HG03432 (cell line): ENCODE measurements at regions not wholly inside any gene's neighbourhood (a gene's known extent, or its start where the extent isn't known, plus 50 kb on each side); places are given as distances from the start of the nearest gene placed in this dataset.

Experiments
- ATAC-seq: cut with Tn5 transposase; IDR thresholded peaks from one replicate; pipeline ENCODE4 v1.9.1; 2021; ENCODE audit warnings: mild to moderate bottlenecking, moderate library complexity; ENCODE audit not compliant: unreplicated experiment

DNA sequence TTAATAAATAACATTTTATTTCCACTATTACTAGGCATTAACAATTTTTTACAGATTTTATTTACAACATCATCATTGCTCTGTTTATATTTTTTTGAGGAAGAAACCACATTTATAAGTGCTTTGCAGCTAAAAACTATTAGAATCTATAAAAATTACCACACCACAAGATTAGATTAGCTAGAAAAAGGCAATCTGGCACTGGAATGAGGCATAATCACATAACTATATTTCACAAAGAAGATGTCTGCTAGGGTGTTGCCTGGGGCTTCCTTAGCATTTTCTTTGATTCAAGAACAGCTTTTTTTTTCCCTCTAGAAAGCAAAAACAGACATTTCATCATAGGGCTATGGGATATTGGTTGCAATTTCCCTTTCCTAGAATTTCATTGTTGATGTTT is 2169.2 kb downstream of the MRPL39 start:
- ATAC-seq: no peak

DNA sequence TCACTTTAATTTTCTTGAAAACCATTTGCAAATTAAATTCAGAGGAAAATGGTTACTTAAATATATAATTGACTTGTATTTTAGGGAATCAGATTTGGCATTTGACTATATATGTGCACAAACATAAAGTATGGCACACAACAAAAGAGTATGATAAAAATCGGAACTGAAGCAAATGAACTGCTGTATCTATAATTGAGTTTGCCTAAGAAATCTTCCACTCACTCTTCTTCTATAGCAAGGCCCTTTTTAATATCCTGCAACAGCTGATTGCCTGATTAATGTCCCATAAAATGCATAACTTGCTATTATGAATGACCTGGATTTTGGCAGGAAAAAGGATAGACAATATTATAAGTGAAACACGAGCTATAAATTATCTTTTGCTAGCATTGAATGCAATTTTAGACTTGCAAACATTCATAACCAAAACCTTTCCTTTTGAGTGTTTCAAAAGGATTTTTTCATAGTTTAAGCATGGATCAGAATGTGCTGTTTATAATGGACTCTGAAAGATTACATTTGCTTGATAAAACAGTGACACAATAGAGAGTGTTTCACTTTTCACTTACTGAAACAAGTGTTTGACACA is 2204.3 kb downstream of the MRPL39 start:
- ATAC-seq: no peak

DNA sequence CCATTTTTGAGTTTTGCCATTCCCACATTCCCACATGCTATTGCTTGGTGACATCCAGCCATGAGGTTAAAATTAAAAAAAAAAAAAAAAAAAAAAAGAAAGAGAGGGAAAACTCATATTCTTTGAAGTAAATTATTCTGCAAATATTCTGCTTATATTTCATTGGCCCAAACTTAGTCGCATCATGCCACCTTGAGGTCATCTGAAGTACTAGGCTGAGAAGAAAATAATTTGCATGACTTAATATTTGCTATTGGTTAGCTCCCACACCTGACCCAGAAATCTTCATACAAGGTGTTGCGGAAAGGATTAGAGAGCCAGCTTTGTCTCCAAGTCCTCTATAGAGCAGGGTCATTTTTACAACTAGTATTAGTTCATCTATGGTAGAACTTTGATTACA is 2206.0 kb downstream of the MRPL39 start:
- ATAC-seq: peak; percentile 86

DNA sequence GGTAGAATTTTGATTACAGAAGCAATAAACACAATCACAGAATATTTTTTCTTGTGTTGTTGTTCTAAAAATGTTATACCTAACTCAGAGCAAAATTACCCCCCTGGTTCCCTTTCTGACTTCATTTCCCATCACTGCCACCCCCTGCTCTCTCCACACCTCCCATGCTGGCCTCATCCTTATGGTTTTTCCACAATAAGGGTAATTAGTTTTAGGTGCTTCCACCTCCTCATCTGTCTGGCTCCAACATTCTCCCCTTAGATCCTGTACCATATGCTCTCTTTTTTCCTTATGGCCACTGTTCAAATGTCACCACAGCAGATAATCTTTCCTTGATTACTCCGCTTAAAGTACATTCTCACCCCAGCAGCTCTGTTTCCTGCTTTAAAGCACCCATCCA is 2208.6 kb downstream of the MRPL39 start:
- no peak for ATAC-seq

DNA sequence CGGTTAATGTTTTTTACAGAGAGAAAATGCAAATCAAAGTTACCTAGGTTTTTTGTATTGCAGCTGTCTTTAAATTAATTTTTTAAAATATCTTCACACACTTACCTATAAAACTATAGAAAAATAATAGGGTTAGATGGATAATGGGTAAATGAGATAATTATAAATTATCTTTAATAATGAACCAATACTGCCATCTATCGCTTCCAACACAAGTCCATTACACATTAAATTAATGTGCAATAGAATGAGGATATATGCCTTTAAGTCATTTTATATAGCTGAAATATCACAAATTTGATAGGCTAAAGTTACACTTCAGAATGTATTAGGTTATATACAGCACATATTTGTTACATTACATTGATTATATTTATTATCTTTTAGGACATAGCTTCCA is 2212.8 kb downstream of the MRPL39 start:
- no peak for ATAC-seq

DNA sequence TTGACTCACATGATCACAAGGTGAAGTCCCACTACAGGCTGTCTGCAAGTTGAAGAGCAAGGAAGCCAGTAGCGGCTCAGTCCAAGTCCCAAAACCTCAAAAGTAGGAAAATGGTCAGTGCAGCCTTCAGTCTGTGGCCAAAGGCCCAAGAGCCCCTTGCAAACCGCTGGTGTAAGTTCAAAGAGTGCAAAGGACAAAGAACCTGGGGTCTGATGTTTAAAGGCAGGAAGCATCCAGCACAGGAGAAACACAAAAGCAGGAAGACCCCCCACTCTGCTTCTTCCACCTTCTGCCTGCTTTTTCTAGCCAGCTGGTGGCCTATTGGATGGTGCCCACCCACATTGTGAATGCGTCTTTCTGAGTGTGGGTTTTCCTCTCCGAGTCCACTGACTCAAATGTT is 2222.6 kb downstream of the MRPL39 start:
- no peak for ATAC-seq

DNA sequence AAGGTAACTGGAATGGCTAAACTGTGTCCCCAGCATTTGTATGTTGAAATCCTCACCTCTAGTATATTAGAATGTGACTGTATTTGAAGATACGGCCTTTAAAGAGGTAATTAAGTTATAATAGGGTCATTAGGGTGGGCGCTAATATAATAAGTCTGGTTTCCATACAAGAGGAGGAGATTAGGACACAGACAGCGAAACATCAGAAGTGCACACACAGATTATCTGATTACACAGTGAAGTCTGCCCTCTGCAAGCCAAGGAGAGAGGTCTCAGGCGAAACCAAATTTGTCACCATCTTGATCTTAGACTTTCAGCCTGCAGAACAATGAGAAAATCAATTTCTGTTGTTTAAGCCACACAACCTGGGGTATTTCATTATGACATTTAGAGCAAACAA is 2233.1 kb downstream of the MRPL39 start:
- ATAC-seq: no peak

DNA sequence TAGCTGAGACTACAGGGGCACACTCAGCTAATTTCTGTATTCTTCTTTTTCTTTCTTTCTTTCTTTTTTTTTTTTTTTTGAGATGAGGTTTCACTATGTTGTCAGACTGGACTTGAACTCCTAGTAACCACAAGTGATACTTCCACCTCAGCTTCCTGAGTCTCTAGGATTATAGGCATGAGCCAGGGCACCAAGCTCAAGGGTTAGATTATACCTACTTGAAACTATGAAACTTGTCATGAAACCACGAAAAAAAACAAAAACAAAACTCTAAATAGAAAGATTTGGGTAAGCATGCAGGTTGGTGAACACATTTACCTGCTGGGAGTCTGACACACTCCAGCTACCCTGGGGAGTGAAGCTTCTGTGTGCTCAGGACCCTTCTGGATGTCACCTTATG is 2250.4 kb downstream of the MRPL39 start:
- ATAC-seq: no peak

DNA sequence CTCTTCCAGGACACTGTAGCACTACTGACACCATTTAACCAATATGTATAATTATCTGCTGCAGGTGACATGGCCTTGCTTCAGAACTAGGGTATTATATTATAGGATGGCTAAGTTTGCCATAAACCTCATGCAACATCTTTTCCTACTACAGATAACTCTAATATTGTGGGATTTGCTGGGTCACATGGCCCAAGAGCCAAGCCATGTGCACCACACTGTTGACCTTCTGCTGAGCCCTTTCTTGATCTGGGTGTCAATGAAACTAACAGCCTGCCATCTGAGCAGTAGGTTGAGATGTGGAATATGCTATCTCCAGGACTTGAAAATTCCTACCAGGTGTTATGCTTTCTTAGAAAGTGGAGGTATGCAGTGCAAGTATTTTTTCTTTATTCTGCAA is 2291.1 kb downstream of the MRPL39 start:
- no peak for ATAC-seq

DNA sequence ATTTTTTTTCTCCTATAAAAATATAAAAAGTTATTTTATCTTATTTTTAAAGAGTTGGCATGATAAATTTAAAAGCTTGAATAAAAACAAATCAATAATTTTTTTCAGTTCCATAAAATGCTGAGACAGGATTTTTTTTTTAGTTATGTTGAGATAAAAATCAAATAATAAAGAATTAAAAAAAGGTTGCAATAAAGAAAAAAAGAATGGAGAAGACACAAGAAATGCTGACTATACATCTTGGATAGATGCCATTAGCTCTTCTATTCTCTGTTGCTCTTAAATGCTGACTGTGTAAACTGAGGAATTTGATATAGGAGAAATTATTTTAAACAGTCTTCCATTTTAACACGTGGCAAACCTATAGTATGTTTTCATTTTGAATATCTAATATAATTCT is 2298.5 kb downstream of the MRPL39 start:
- no peak for ATAC-seq

DNA sequence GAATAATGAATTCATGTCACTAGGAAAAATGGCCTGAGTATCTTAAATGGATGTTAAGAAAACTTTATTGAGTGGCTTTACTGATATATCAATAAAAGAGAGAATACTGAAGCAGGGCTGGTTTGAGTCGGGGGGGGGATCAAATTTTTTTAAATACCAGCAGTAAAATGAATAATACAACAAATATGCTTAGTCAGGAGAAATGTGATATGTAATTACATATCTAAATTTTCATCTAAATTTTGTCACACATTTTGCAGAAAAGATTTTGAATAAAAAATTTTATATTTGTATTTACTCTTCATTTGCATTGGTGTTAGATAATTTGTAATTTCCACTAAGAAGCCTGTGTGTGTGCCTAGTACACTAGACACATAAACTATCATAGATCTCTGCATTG is 2300.2 kb downstream of the MRPL39 start:
- ATAC-seq: no peak

DNA sequence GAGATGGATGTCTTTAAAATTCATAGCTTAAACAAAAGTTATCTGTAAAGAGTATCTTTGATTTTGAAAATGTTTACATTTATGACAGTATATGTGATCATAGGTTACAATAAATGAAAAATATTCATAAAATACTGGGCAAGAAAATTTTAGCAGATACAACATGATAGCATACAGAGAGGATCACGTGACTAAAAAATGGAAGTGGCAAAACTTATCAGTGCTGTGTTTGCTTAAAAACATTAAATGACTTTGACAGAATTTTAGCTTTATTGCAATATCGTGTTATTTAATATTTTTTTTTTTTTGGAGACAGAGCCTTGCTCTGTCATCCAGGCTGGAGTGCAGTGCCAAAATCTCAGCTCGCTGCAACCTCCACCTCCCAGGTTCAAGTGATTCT is 2294.1 kb downstream of the NCAM2 start:
- ATAC-seq: no peak

DNA sequence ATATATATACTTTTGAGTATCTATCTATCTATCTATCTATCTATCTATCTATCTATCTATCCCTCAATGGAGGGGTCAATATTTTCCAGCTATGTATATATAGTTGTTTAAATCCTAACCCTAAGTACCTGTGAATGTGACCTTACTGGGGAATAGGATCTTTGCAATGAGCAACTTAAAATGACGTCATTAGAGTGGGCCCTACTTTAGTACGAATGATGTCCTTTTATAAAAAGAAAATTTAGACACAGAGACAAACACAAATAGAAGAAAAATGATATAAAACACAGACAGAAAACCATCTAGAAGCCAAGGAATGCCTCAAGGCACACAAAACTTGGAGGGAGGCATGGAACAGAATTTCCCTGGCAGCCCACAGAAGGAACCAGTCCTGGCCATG is 2283.7 kb downstream of the NCAM2 start:
- ATAC-seq: no peak

DNA sequence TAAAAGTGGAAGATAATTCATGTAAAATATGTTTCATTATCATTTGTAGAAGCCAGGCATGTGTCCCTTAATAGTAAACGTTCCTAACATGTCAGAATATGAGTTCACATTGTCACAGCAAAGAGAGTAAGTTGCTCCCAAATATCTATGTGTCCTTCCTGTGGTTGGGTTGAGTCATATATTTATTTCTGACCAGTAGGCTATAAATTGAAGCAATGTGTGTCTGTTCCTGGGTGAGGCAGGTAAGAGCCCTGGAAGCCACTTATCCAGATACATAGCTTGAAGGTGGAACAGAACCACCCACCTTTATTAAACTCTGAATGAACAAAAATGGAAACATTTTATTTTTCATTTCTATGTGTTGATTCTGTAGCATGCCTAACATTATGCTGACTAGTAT is 2251.6 kb downstream of the NCAM2 start:
- no peak for ATAC-seq

DNA sequence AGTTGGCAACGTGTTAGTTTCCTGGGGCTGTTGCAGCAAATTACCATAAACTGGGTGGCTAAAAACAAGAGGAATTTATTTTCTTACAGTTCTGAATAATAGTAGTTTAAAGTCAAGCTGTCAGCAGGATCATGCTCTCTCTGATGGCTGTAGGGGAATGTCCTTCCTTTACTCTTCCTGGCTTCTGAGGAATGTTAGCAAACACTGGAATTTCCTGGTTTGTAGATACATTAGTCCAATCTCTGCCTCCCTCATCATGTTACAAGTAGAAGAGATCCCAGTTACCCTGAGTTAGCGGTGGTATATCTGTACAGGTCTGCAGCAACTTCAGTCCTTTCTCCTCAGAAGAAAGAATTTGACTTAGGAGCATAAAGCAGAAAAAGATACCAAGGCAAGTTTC is 2249.1 kb downstream of the NCAM2 start:
- ATAC-seq: no peak

DNA sequence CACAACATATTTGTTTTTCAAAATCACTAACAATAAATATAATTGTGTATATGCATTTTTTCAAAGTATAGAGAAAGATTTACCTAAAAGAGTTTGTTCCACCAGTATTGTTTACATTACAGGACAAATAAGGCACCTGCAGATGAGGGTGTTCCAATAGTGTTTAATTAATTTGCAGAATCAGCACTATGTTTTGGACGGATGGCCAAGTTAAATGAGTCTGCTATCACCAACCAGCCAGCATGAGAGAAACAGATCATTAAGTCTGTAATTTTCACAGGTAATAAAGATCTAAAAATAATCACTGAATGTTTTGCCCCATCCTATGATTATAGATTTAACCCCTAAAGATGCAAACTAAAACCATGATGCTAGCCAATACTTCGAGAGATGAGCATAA is 2247.0 kb downstream of the NCAM2 start:
- no peak for ATAC-seq

DNA sequence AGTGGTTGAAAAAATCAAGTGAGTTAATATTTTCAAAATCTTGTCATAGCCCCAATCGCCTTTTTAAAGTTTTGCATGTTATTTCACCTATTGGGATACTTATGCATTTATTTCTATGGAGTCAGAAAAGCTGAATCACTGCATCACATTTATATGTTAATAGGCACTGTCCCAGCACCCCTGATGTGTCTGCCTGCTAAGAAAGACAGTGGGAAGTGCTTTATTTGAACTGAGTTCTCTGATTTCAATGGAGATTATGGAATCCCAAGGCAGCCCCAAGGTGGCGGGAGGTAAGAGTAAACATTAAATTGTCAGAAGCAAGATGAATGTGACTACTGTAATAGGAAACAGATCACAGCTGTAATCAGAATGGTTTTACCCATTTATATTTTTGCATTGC is 2225.7 kb downstream of the NCAM2 start:
- no peak for ATAC-seq

DNA sequence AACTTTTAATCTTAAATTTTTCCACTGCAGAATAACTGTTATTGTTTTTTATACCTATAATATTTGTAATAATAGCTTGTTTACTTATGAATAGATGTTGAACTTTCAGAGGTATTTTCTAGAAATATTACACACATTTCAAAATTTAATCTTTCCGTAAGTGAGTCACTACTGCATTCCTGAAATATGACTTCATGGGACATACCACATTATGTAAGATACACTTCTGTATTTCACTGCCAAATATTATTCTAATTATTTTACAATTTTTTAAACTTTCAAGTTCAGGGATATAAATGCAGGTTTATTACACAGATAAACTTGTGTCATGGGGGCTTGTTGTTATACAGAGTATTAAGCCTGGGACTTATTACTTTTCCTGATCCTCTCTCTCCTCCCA is 2220.5 kb downstream of the NCAM2 start:
- ATAC-seq: no peak

DNA sequence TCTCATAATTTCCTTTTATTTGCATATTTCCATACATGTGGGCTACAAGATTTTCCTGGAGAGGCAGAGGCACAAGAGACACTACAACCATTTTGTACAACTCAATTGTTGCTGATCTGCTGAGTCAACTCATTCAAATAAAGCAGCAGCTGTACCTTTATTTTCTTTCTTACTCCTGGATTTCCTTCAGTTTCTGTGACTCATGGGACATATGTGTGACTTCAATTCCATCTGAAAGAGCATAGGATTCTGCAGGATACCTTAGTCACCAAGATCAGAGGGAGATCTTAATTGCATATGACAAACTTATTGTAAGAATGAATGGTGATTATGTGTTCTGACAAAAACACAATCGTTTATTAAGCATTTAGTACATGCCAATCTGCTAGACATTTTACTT is 2219.4 kb downstream of the NCAM2 start:
- no peak for ATAC-seq

DNA sequence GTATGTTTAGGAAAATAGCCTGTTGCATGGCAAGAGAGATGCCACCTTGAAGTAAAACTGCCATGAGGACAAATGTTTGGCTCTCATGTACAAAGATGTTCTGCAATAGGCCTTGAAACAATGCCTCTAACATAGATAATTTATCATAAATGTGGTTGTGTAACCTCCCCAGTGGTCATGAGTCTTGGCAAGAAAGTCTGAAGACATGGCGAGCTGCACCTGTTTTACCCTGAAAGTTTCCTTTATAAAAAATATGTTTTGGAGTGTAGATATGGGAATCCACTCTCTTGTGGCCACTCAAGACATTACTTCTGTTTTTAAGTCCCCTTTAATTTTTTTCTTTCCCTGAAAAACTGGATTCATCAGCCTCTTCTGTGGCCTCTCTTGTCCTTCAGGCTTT is 2217.1 kb downstream of the NCAM2 start:
- no peak for ATAC-seq
